ENCODE measurements at regions not wholly inside any gene's neighbourhood (a gene's known extent, or its start where the extent isn't known, plus 50 kb on each side); places are given as distances from the start of the nearest gene placed in this dataset.

- Histone ChIP-seq H3K9me3 (ENCODE audit: low read length) (no peaks in the 10 kb centered on the region), H3F3A (ENCODE audit: low read length, unreplicated experiment) (no peaks in the 10 kb centered on the region), H3K9me2 (replicated peaks; ENCODE audit: low read length) (no peaks in the 10 kb centered on the region), H3K4me1 (ENCODE audit: insufficient read depth, low read length) (no peaks in the 10 kb centered on the region), H2AFZ (ENCODE audit: low read length) (no peak overlapping the region), H3K4me3 (ENCODE audit: low read length) (no peak overlapping the region), H3K36me3 (ENCODE audit: low read depth, low read length) (no peaks in the 10 kb centered on the region), H3K4me2 (ENCODE audit: low read length) (no peak overlapping the region), H3K79me2 (ENCODE audit: low read length) (no peaks in the 10 kb centered on the region), H3K27ac (ENCODE audit: low read length) (no peak overlapping the region), H3K27me3 (ENCODE audit: low read length) (no peaks in the 10 kb centered on the region), H4K20me1 (ENCODE audit: low read length) (no peaks in the 10 kb centered on the region), H3K9ac (ENCODE audit: low read length) (no peak overlapping the region)
- DNase-seq (no peak), ATAC-seq (no peak)
- intact Hi-C loops (cut with micrococcal nuclease): no loop called here
- POLR2A ChIA-PET (ENCODE audit: unreplicated experiment): no interaction called here
- no TSS peak for BruUV-seq (replicated peaks)
- TF ChIP-seq EZH2phosphoT487 (IDR thresholded peaks at IDR 0.05; ENCODE audit: borderline replicate concordance, low read length) (no peak), EZH2 (IDR thresholded peaks at IDR 0.05; ENCODE audit: low read length, unreplicated experiment) (no peak), CTCF (conservative IDR thresholded peaks at IDR 0.05; ENCODE audit: low read depth, low read length) (no peak)
- CTCF ChIA-PET: no interaction called here
Observed at GRCh38 chr7:67525588-67525987, 529.0 kb downstream of the TYW1 start.

- Histone ChIP-seq H3K4me1 (ENCODE audit: insufficient read depth, low read length) (no peaks in the 10 kb centered on the region), H4K20me1 (ENCODE audit: low read length) (no peaks in the 10 kb centered on the region), H3K79me2 (ENCODE audit: low read length) (no peaks in the 10 kb centered on the region), H3F3A (ENCODE audit: low read length, unreplicated experiment) (no peaks in the 10 kb centered on the region), H3K4me2 (ENCODE audit: low read length) (no peak overlapping the region), H3K9me2 (replicated peaks; ENCODE audit: low read length) (no peaks in the 10 kb centered on the region), H3K27ac (ENCODE audit: low read length) (no peak overlapping the region), H3K9ac (ENCODE audit: low read length) (no peak overlapping the region), H3K9me3 (ENCODE audit: low read length) (no peaks in the 10 kb centered on the region), H3K27me3 (ENCODE audit: low read length) (no peaks in the 10 kb centered on the region), H2AFZ (ENCODE audit: low read length) (no peak overlapping the region), H3K4me3 (ENCODE audit: low read length) (no peak overlapping the region), H3K36me3 (ENCODE audit: low read depth, low read length) (no peaks in the 10 kb centered on the region)
- no peak for TF ChIP-seq EZH2 (IDR thresholded peaks at IDR 0.05; ENCODE audit: low read length, unreplicated experiment)
- TF ChIP-seq CTCF (conservative IDR thresholded peaks at IDR 0.05; ENCODE audit: low read depth, low read length): no peak
- no peak for TF ChIP-seq EZH2phosphoT487 (IDR thresholded peaks at IDR 0.05; ENCODE audit: borderline replicate concordance, low read length)
- no peak for ATAC-seq
- BruUV-seq (replicated peaks): no TSS peak
- ChIA-PET POLR2A (ENCODE audit: unreplicated experiment) (no interaction called here), CTCF (no interaction called here)
- no peak for DNase-seq
- intact Hi-C loops (cut with micrococcal nuclease): no loop called here
Observed at GRCh38 chr7:67535241-67535989, 538.8 kb downstream of the TYW1 start.

GRCh38 chr7:67542916-67543315 lies 546.3 kb downstream of the TYW1 start:
- ChIA-PET POLR2A (ENCODE audit: unreplicated experiment) (no interaction called here), CTCF (no interaction called here)
- H3K27ac ChIP-seq (ENCODE audit: low read length): no peak overlapping the region
- H3F3A ChIP-seq (ENCODE audit: low read length, unreplicated experiment): no peaks in the 10 kb centered on the region
- no peak overlapping the region for H3K9ac ChIP-seq (ENCODE audit: low read length)
- TF ChIP-seq CTCF (conservative IDR thresholded peaks at IDR 0.05; ENCODE audit: low read depth, low read length): no peak
- TF ChIP-seq EZH2 (IDR thresholded peaks at IDR 0.05; ENCODE audit: low read length, unreplicated experiment): no peak
- TF ChIP-seq EZH2phosphoT487 (IDR thresholded peaks at IDR 0.05; ENCODE audit: borderline replicate concordance, low read length): no peak
- no peak overlapping the region for H2AFZ ChIP-seq (ENCODE audit: low read length)
- ATAC-seq (no peak), DNase-seq (no peak)
- H4K20me1 ChIP-seq (ENCODE audit: low read length): no peaks in the 10 kb centered on the region
- no peaks in the 10 kb centered on the region for H3K36me3 ChIP-seq (ENCODE audit: low read depth, low read length)
- no peaks in the 10 kb centered on the region for H3K9me2 ChIP-seq (replicated peaks; ENCODE audit: low read length)
- no peaks in the 10 kb centered on the region for H3K4me1 ChIP-seq (ENCODE audit: insufficient read depth, low read length)
- H3K27me3 ChIP-seq (ENCODE audit: low read length): no peaks in the 10 kb centered on the region
- intact Hi-C loops (cut with micrococcal nuclease): no loop called here
- no peak overlapping the region for H3K4me3 ChIP-seq (ENCODE audit: low read length)
- no TSS peak for BruUV-seq (replicated peaks)
- no peak overlapping the region for H3K4me2 ChIP-seq (ENCODE audit: low read length)
- no peaks in the 10 kb centered on the region for H3K79me2 ChIP-seq (ENCODE audit: low read length)
- H3K9me3 ChIP-seq (ENCODE audit: low read length): no peaks in the 10 kb centered on the region
